Kidney epithelial cell (primary cell): ENCODE measurements at regions not wholly inside any gene's neighbourhood (a gene's known extent, or its start where the extent isn't known, plus 50 kb on each side); places are given as distances from the start of the nearest gene placed in this dataset.

ENCODE experiments used
- DNase-seq: peaks from one replicate; pipeline ENCODE4 v3.0.0-alpha.2; 2010; ENCODE audit warnings: low read depth
- H3K27me3 ChIP-seq: 2 replicates; pipeline ENCODE4 v1.6.0; 2011; ENCODE audit warnings: low read length; ENCODE audit not compliant: control insufficient read depth, insufficient read depth
- H3K36me3 ChIP-seq: 2 replicates; pipeline ENCODE4 v1.5.1; 2011; ENCODE audit warnings: low read length; ENCODE audit not compliant: control insufficient read depth, insufficient read depth
- H3K4me3 ChIP-seq: 2 replicates; pipeline ENCODE4 v1.5.1; 2011; ENCODE audit warnings: low read depth, mild to moderate bottlenecking, control low read depth, low read length
- TF ChIP-seq, protein P1 (sequence below): IDR thresholded peaks from 2 replicates; pipeline ENCODE4 v1.5.1; 2011; ENCODE audit warnings: mild to moderate bottlenecking, moderate library complexity, low read length, control low read depth, inconsistent platforms; ENCODE audit not compliant: insufficient read depth, poor library complexity, severe bottlenecking

DNA sequence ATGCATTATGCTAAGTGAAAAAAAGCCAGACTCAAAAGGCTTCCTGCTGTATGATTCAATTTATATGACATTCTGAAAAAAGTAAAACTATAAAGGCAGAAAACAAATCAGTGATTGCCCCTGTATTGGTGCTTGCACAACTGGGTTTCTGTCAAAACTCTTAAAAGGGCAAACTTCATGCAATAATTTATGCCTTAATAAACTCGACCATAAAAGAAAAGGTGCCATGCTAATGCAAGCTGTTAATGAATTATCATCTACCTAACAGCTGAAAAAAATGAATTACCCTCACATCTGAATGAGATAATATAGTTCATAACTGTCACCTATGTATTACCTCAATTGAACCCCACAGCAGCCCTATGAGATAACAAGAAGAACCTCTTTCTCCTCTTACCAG lies 120.8 kb upstream of the ATP1A1 start:
- no peak for DNase-seq
- Histone ChIP-seq H3K36me3 (no peaks in the 10 kb centered on the region), H3K4me3 (no peak overlapping the region), H3K27me3 (no peaks in the 10 kb centered on the region)
- TF ChIP-seq, protein P1, sequence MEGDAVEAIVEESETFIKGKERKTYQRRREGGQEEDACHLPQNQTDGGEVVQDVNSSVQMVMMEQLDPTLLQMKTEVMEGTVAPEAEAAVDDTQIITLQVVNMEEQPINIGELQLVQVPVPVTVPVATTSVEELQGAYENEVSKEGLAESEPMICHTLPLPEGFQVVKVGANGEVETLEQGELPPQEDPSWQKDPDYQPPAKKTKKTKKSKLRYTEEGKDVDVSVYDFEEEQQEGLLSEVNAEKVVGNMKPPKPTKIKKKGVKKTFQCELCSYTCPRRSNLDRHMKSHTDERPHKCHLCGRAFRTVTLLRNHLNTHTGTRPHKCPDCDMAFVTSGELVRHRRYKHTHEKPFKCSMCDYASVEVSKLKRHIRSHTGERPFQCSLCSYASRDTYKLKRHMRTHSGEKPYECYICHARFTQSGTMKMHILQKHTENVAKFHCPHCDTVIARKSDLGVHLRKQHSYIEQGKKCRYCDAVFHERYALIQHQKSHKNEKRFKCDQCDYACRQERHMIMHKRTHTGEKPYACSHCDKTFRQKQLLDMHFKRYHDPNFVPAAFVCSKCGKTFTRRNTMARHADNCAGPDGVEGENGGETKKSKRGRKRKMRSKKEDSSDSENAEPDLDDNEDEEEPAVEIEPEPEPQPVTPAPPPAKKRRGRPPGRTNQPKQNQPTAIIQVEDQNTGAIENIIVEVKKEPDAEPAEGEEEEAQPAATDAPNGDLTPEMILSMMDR: no peak

DNA sequence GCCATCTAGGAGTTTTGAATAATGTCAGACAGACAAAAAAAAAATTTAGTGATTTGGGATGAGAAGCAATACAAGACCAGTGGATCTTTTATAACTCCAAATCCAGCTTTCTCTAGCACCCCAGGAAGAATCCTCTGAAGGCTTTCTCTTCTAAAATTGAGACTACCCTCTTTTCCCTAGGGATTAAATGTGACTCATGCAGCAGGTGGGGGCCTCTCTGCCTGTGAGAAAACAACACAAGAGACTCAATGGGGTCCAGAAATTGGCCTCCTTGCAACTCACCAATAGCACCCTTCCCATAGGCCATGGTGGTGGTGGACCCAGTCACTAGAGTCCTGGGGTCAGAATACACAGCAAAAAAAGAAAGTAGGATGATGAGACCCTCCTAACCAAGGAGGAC lies 120.3 kb upstream of the ATP1A1 start:
- no peaks in the 10 kb centered on the region for H3K36me3 ChIP-seq
- H3K27me3 ChIP-seq: no peaks in the 10 kb centered on the region
- TF ChIP-seq, protein P1: no peak
- H3K4me3 ChIP-seq: no peak overlapping the region
- no peak for DNase-seq

DNA sequence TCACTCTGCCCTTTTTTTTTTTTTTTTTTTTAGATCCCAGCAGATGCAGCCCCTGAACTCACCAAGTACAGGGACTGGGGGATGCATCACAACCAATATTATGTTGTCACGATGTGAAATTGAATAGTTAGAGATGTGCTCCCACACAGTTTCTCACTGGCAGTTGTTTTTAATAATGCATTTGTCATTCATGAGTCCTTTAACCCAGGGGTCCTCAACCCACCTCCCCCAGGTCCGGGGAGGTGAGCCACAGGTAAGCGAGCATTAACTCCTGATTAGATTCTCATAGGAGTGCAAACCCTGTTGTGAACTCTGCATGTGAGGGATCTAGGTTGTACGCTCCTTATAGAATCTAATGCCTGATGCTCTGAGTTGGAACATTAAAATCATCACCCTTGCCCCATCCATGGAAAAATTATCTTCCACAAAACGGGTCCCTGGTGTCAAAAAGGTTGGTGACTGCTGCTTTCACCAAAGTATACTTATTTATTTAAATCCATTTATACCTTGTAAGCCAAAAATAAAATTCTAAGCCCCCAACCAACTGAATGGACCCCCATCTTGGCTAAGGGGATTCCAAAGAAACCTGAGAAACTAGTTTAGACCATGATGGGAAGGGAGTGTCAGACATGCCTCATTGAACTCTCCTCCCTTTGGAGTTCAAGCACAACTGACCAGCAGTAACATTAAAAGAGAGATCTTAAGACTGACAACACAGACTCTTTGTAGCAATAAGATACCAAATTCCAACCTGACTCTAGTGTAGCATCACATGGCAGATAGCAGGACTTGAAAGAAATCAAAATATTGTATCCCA lies 119.3 kb upstream of the ATP1A1 start:
- H3K27me3 ChIP-seq: no peaks in the 10 kb centered on the region
- DNase-seq: no peak
- H3K36me3 ChIP-seq: no peaks in the 10 kb centered on the region
- no peak overlapping the region for H3K4me3 ChIP-seq
- TF ChIP-seq, protein P1: no peak

DNA sequence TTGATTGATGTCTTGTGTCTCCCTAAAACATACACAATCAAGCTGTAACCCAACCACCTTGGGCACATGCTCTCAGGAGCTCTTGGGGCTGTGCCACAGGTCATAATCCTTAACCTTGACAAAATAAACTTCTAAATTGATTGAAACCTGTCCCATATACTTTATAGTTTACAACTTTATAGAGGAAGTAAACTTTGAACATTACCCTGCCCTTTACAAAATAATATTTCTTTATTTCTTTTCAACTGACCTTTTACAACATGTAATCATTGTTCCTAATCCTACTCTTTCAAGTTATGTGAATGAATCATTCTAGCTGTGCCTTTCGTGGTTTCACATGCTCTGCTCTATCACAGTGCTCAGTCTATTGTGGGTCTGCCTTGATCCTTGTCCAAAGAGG lies 118.3 kb upstream of the ATP1A1 start:
- TF ChIP-seq, protein P1: no peak
- Histone ChIP-seq H3K4me3 (no peak overlapping the region), H3K27me3 (no peaks in the 10 kb centered on the region), H3K36me3 (no peaks in the 10 kb centered on the region)
- DNase-seq: no peak

DNA sequence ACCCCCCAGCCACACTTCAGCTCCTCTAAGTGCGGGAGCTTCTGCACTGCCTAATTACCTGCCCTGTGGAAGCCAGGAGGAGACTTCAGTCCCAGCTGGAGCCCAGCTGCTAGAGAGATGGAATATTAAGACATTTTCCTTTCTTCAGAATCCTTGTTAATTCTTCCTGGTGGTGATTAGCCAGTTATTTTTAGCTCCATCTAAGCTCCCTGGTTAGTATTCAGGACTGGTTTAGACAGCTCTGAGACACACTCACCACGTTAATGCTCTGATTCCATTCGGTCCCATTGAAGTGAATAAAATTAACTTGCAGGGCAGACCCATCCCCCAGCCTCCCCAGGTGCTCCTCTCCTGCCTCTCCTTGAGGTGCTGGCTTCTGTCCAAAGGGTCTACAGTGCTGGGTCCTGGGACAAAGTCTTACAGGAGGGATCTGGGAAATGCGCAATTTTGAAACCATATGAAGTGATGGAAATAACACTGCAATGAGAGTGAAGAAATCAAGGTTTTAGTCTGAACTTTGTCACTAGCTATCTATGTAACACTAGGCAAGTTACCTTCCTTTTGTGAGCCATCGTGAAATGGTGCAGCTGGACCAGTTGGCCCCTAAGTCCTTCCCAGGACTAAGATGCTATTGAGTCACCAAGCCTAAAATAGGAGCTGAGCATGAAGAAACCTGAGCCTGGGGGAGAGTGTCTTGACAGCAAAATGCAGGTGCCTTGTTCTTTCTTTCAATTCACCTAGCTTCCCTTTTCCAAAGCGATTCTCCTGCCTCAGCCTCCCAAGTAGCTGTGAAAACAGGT lies 117.4 kb upstream of the ATP1A1 start:
- no peaks in the 10 kb centered on the region for H3K36me3 ChIP-seq
- TF ChIP-seq, protein P1: no peak
- DNase-seq: no peak
- no peaks in the 10 kb centered on the region for H3K27me3 ChIP-seq
- H3K4me3 ChIP-seq: no peak overlapping the region

DNA sequence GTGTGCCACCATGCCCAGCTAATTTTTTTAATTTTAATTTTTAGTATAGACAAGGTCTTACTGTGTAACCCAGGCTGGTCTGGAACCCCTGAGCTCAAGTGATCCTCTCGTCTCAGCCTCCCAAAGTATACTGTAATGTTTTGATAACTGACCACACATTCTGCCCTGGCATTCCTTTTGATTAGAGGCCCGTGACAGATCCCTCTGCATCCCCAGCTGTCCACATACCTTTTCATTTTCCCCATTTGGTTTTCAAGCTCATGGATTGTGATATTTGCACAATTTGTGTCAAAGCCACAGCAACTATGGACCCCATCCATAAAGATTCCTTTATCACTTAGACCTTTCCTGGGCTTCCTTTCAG lies 116.8 kb upstream of the ATP1A1 start:
- no peaks in the 10 kb centered on the region for H3K36me3 ChIP-seq
- TF ChIP-seq, protein P1: no peak
- no peak overlapping the region for H3K4me3 ChIP-seq
- DNase-seq: peak; percentile 51
- H3K27me3 ChIP-seq: no peaks in the 10 kb centered on the region
